Kidney (tissue), 13 donors: ENCODE measurements at regions not wholly inside any gene's neighbourhood (a gene's known extent, or its start where the extent isn't known, plus 50 kb on each side); places are given as distances from the start of the nearest gene placed in this dataset.

Source experiments
- DNase-seq, 5 donors: peaks; one replicate each; pipeline ENCODE4 v3.0.0-alpha.2; 2013 to 2020
- FAIRE-seq: peaks from 2 replicates; lab custom pipeline; 2012; peaks lifted over from hg19 to GRCh38; lab: Jason Lieb, UNC
- H3K27ac ChIP-seq, 2 donors: one replicate each; pipeline ENCODE4 v1.7.0; 2013; ENCODE audit warnings: low read depth in 2 of 2, low read length in 2 of 2, inconsistent platforms in 1 of 2
- H3K27me3 ChIP-seq: one replicate; pipeline ENCODE4 v1.7.1; 2013; ENCODE audit warnings: low read length, inconsistent platforms; ENCODE audit not compliant: control insufficient read depth, insufficient read depth
- H3K36me3 ChIP-seq, 3 donors: one replicate each; pipeline versions ENCODE4 v1.7.0 to v1.7.1; 2013; ENCODE audit warnings: low read length in 3 of 3, control low read depth in 1 of 3, inconsistent platforms in 1 of 3; ENCODE audit not compliant: insufficient read depth in 3 of 3, control insufficient read depth in 2 of 3
- H3K4me1 ChIP-seq, 3 donors: one replicate each; pipeline versions ENCODE4 v1.7.0 to v1.7.1; 2013; ENCODE audit warnings: low read length in 3 of 3, inconsistent platforms in 1 of 3, low read depth in 1 of 3; ENCODE audit not compliant: control insufficient read depth in 2 of 3, insufficient read depth in 2 of 3
- H3K4me3 ChIP-seq, 3 donors: one replicate each; pipeline versions ENCODE4 v1.7.0 to v1.8.1; 2013; ENCODE audit warnings: low read length in 3 of 3, control low read depth in 1 of 3, inconsistent platforms in 1 of 3
- H3K9ac ChIP-seq, 3 donors: one replicate each; pipeline versions ENCODE4 v1.7.0 to v1.7.1; 2013; ENCODE audit warnings: low read length in 3 of 3, control low read depth in 1 of 3, inconsistent platforms in 1 of 3
- H3K9me3 ChIP-seq, 3 donors: one replicate each; pipeline versions ENCODE4 v1.7.0 to v1.7.1; 2013; ENCODE audit warnings: low read length in 3 of 3, control low read depth in 1 of 3, inconsistent platforms in 1 of 3; ENCODE audit not compliant: control insufficient read depth in 2 of 3, insufficient read depth in 1 of 3
- CTCF ChIP-seq: IDR thresholded peaks from 3 replicates; pipeline ENCODE4 v1.5.1; 2012; ENCODE audit warnings: mild to moderate bottlenecking, moderate library complexity, borderline replicate concordance; ENCODE audit not compliant: insufficient read depth; ENCODE audit errors: extremely low read depth
- intact Hi-C: fragments of 100-400 bp; cut with DNase I; formaldehyde crosslinking; loops from one replicate; pipeline ENCODE4 v1.11.1; 2022
- donor health status: control.
- donor health status: control.
- donor health status: control.
- donor health status: control.
- donor health status: control.
- donor health status: DM: yes; HTN: yes; CAD: no.
- donor health status: Normal renal cell carcinoma (clear cell type).

- intact Hi-C loops, result no loop called here
- peaks cover 4 to 14% (median 6%) of the 10 kb centered on the region in 3 donors for H3K4me1 ChIP-seq
- DNase-seq (peak in 2 of 5 donors; percentile 47 to 57), FAIRE-seq (no peak)
- peak overlapping the region in 1 of 3 donors; percentile 46 for H3K4me3 ChIP-seq
- H3K9me3 ChIP-seq, result no peaks in the 10 kb centered on the region
- H3K9ac ChIP-seq, result no peak overlapping the region
- no peaks in the 10 kb centered on the region for H3K36me3 ChIP-seq
- no peaks in the 10 kb centered on the region for H3K27me3 ChIP-seq
- peak overlapping the region in 1 of 2 donors; percentile 13 for H3K27ac ChIP-seq
- TF ChIP-seq CTCF, result peak; percentile 6
Observed at GRCh38 chr10:131477457-131478121, 166.1 kb upstream of the TCERG1L start.

GRCh38 chr10:131478377-131478989, 167.0 kb upstream of the TCERG1L start:
- no peaks in the 10 kb centered on the region for H3K9me3 ChIP-seq
- no peak for TF ChIP-seq CTCF
- FAIRE-seq, result no peak
- DNase-seq, result no peak
- peaks cover 4 to 14% (median 6%) of the 10 kb centered on the region in 3 donors for H3K4me1 ChIP-seq
- intact Hi-C loops, result no loop called here
- H3K4me3 ChIP-seq, result no peak overlapping the region
- no peak overlapping the region for H3K9ac ChIP-seq
- H3K36me3 ChIP-seq, result no peaks in the 10 kb centered on the region
- H3K27ac ChIP-seq, result no peak overlapping the region
- H3K27me3 ChIP-seq, result no peaks in the 10 kb centered on the region

- H3K27ac ChIP-seq, result no peak overlapping the region
- H3K4me1 ChIP-seq, result peaks cover 4 to 14% (median 6%) of the 10 kb centered on the region in 3 donors
- no peaks in the 10 kb centered on the region for H3K27me3 ChIP-seq
- no peak for TF ChIP-seq CTCF
- no peak overlapping the region for H3K4me3 ChIP-seq
- no peak for FAIRE-seq
- no peaks in the 10 kb centered on the region for H3K9me3 ChIP-seq
- intact Hi-C loops, result no loop called here
- no peaks in the 10 kb centered on the region for H3K36me3 ChIP-seq
- no peak overlapping the region for H3K9ac ChIP-seq
- DNase-seq, result no peak
Observed at GRCh38 chr10:131480066-131480465, 168.5 kb upstream of the TCERG1L start.
